ENCODE measurements at regions not wholly inside any gene's neighbourhood (a gene's known extent, or its start where the extent isn't known, plus 50 kb on each side); places are given as distances from the start of the nearest gene placed in this dataset.
A peak's percentile ranks its signal among the peaks of the same experiment; 100 is the strongest.

- Histone ChIP-seq H3K4me3 (no peak overlapping the region), H3K4me1 (replicated peaks in 1 of 2) (no peaks in the 10 kb centered on the region), H3K9me3 (replicated peaks in 1 of 3) (no peaks in the 10 kb centered on the region), H3K36me3 (replicated peaks in 1 of 2) (no peaks in the 10 kb centered on the region), H3K27me3 (peaks cover 4% of the 10 kb centered on the region), H3K27ac (no peak overlapping the region)
- intact Hi-C loops (cut with DNase I): no loop called here
- no peak for DNase-seq
- WGBS, 4 donors: 8 to 11% (median 9%) methylated on average over 14 to 15 of the region's 15 CpGs
- TF ChIP-seq CTCF (IDR thresholded peaks at IDR 0.05) (no peak), POLR2A (IDR thresholded peaks at IDR 0.05) (no peak)
These were observed 128.5 kb upstream of the RRP15 start for GRCh38 chr1:218156595-218156994.

- TF ChIP-seq CTCF (IDR thresholded peaks at IDR 0.05): no peak
- no peak for TF ChIP-seq POLR2A (IDR thresholded peaks at IDR 0.05)
- H3K4me1 ChIP-seq (replicated peaks in 1 of 2): peaks cover 18 to 23% of the 10 kb centered on the region in 2 donors
- intact Hi-C loops (cut with DNase I): no loop called here
- no peak overlapping the region for H3K27ac ChIP-seq
- H3K27me3 ChIP-seq: peaks cover 48% of the 10 kb centered on the region
- no peak overlapping the region for H3K4me3 ChIP-seq
- WGBS, 4 donors: 61 to 69% (median 68%) methylated on average over 7 of the region's 7 CpGs
- no peaks in the 10 kb centered on the region for H3K36me3 ChIP-seq (replicated peaks in 1 of 2)
- no peak for DNase-seq
- no peaks in the 10 kb centered on the region for H3K9me3 ChIP-seq (replicated peaks in 1 of 3)
These were observed 121.7 kb upstream of the RRP15 start for GRCh38 chr1:218163371-218163770.

- DNase-seq: peak in 4 of 7 donors; percentile 24 to 44 (median 31)
- 1 to 2% (median 2%) methylated on average over 25 to 68 of the region's 68 CpGs for WGBS, 4 donors
- no peaks in the 10 kb centered on the region for H3K9me3 ChIP-seq (replicated peaks in 1 of 3)
- peaks cover 18 to 23% of the 10 kb centered on the region in 2 donors for H3K4me1 ChIP-seq (replicated peaks in 1 of 2)
- no peaks in the 10 kb centered on the region for H3K36me3 ChIP-seq (replicated peaks in 1 of 2)
- H3K27me3 ChIP-seq: peaks cover 58% of the 10 kb centered on the region
- H3K4me3 ChIP-seq: peak overlapping the region in 2 of 4 donors; percentile 29 to 61
- no peak for TF ChIP-seq POLR2A (IDR thresholded peaks at IDR 0.05)
- TF ChIP-seq CTCF (IDR thresholded peaks at IDR 0.05): no peak
- no peak overlapping the region for H3K27ac ChIP-seq
- intact Hi-C loops (cut with DNase I): no loop called here
These were observed 120.8 kb upstream of the RRP15 start for GRCh38 chr1:218164111-218164929.

- H3K27me3 ChIP-seq: peaks cover 66% of the 10 kb centered on the region
- peak overlapping the region in 2 of 4 donors; percentile 29 to 61 for H3K4me3 ChIP-seq
- H3K27ac ChIP-seq: no peak overlapping the region
- 2% methylated on average over 31 to 80 of the region's 80 CpGs for WGBS, 4 donors
- TF ChIP-seq CTCF (IDR thresholded peaks at IDR 0.05) (no peak), POLR2A (IDR thresholded peaks at IDR 0.05) (no peak)
- no peaks in the 10 kb centered on the region for H3K36me3 ChIP-seq (replicated peaks in 1 of 2)
- H3K9me3 ChIP-seq (replicated peaks in 1 of 3): no peaks in the 10 kb centered on the region
- intact Hi-C loops (cut with DNase I): no loop called here
- peaks cover 18 to 23% of the 10 kb centered on the region in 2 donors for H3K4me1 ChIP-seq (replicated peaks in 1 of 2)
- DNase-seq: peak in 2 of 7 donors; percentile 15 to 16
These were observed 120.0 kb upstream of the RRP15 start for GRCh38 chr1:218164930-218165700.

All from adrenal gland (tissue), 9 donors.